ENCODE measurements at regions not wholly inside any gene's neighbourhood (a gene's known extent, or its start where the extent isn't known, plus 50 kb on each side); places are given as distances from the start of the nearest gene placed in this dataset.

GRCh38 chr12:127280393-127281275 is 986.3 kb upstream of the TMEM132C start:
- TF ChIP-seq POLR2A (IDR thresholded peaks at IDR 0.05) = no peak
- TF ChIP-seq, protein P1, sequence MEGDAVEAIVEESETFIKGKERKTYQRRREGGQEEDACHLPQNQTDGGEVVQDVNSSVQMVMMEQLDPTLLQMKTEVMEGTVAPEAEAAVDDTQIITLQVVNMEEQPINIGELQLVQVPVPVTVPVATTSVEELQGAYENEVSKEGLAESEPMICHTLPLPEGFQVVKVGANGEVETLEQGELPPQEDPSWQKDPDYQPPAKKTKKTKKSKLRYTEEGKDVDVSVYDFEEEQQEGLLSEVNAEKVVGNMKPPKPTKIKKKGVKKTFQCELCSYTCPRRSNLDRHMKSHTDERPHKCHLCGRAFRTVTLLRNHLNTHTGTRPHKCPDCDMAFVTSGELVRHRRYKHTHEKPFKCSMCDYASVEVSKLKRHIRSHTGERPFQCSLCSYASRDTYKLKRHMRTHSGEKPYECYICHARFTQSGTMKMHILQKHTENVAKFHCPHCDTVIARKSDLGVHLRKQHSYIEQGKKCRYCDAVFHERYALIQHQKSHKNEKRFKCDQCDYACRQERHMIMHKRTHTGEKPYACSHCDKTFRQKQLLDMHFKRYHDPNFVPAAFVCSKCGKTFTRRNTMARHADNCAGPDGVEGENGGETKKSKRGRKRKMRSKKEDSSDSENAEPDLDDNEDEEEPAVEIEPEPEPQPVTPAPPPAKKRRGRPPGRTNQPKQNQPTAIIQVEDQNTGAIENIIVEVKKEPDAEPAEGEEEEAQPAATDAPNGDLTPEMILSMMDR (IDR thresholded peaks at IDR 0.05) = peak; percentile 69 to 95 (median 79)

All from adrenal gland (tissue), 5 donors.